Peyer's patch (tissue), 4 donors: ENCODE measurements at regions not wholly inside any gene's neighbourhood (a gene's known extent, or its start where the extent isn't known, plus 50 kb on each side); places are given as distances from the start of the nearest gene placed in this dataset.

Source experiments
- CTCF ChIP-seq, 6 experiments: fragments of 450-650 bp in 4 of 6; fragments of 200-600 bp in 2 of 6; sonication (generic) in 1 of 6; IDR thresholded peaks; one replicate each; pipeline ENCODE4 v1.5.1; 2017 to 2019; ENCODE audit warnings: antibody characterized with exemption in 6 of 6, mild to moderate bottlenecking in 3 of 6, moderate library complexity in 1 of 6
- POLR2A ChIP-seq, 2 donors: fragments of 450-650 bp; IDR thresholded peaks; one replicate each; pipeline ENCODE4 v1.5.1; 2017; ENCODE audit warnings: antibody characterized with exemption in 2 of 2, mild to moderate bottlenecking in 2 of 2, moderate library complexity in 2 of 2

GRCh38 chr18:50451100-50451842 is 76.4 kb downstream of the SKA1 start:
- TF ChIP-seq CTCF (IDR thresholded peaks at IDR 0.05) (no peak), POLR2A (IDR thresholded peaks at IDR 0.05) (no peak)
